ENCODE measurements at regions not wholly inside any gene's neighbourhood (a gene's known extent, or its start where the extent isn't known, plus 50 kb on each side); places are given as distances from the start of the nearest gene placed in this dataset.

DNA sequence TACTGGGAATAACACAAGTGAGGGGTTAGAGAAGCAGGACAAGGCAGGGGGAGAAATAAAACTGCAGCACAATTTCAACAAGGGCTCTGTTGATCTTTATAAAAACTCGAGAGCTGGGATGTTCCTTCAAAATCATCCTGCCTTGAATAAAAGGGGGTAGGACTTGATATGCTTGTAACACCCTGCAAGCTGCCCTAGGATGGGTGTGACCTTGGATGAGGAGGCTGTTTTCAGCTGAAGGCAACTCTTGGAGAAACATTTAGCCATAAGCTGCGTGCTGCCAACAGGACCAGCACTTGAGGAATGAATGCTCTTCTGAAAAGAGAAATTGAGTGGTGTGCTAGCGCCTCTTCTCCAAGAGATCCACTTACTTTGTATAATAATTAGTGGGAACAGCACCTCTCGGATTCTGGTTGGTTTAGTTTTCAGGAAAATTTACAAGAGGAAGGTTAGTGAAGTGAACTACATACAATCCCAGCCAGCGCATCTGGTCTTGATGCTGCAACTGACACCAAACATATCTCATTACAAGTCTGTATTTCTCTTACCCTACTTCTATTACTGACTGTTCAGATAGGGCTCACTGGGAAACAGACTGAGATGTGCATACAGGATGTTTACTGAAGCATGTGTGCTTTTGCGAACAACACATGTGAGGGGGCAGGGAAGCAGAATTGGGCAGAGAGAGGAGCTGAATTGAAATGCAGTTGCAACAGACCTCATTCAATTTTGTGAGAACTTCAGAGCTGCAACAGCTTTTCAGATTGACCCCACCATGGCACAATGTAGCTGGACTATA is 643.0 kb upstream of the GOLIM4 start:
- Histone ChIP-seq H4K91ac (ENCODE audit: insufficient read depth, low read depth, low read length) (no peak overlapping the region), H3K56ac (ENCODE audit: extremely low read depth, insufficient read depth, low read length) (no peak overlapping the region), H3K4me1 (ENCODE audit: control insufficient read depth, insufficient read depth, low read length) (no peaks in the 10 kb centered on the region), H2BK120ac (ENCODE audit: low read depth, low read length) (no peak overlapping the region), H2AK5ac (ENCODE audit: low read depth, low read length) (no peak overlapping the region), H2AK9ac (replicated peaks; ENCODE audit: low read depth, low read length, poor library complexity) (no peak overlapping the region), H2BK15ac (ENCODE audit: low read depth, low read length) (no peak overlapping the region), H4K20me1 (ENCODE audit: insufficient read depth, low read length) (no peaks in the 10 kb centered on the region), H3K18ac (ENCODE audit: low read depth, low read length) (no peak overlapping the region), H3K27ac (ENCODE audit: insufficient read depth, low read length) (no peak overlapping the region), H3K79me1 (ENCODE audit: low read depth in 1 of 2, low read length in 2 of 2) (no peaks in the 10 kb centered on the region), H3K4ac (ENCODE audit: low read depth, low read length) (no peak overlapping the region), H3K36me3 (ENCODE audit: control insufficient read depth, insufficient read depth, low read length) (no peaks in the 10 kb centered on the region), H2BK20ac (ENCODE audit: low read depth, low read length) (no peak overlapping the region), H3K14ac (replicated peaks; ENCODE audit: low read depth, low read length) (no peak overlapping the region), H2BK5ac (ENCODE audit: low read depth, low read length, poor library complexity, severe bottlenecking) (no peak overlapping the region), H3K9me1 (ENCODE audit: insufficient read depth, low read length) (no peaks in the 10 kb centered on the region), H3K23ac (ENCODE audit: low read depth, low read length) (no peak overlapping the region), H3K27me3 (ENCODE audit: control insufficient read depth, insufficient read depth, low read length) (no peaks in the 10 kb centered on the region), H4K5ac (ENCODE audit: low read depth, low read length) (no peak overlapping the region), H3K9ac (ENCODE audit: low read depth, low read length) (no peak overlapping the region), H3K4me3 (ENCODE audit: insufficient read depth, low read depth, low read length) (no peak overlapping the region), H3K4me2 (ENCODE audit: low read depth, low read length) (no peak overlapping the region), H4K8ac (ENCODE audit: low read depth in 2 of 2, low read length in 2 of 2) (no peak overlapping the region), H2AFZ (replicated peaks; ENCODE audit: low read length, poor library complexity) (no peak overlapping the region), H3K9me3 (ENCODE audit: control insufficient read depth, insufficient read depth, low read length) (no peaks in the 10 kb centered on the region)
- POLR2A ChIA-PET (ENCODE audit: unreplicated experiment): interaction anchor here (0.6 kb wide), 1 partner anchor 9 kb away, joined by 3 read pairs; no protein-coding TSS in a partner anchor
- TF ChIP-seq POLR2A (IDR thresholded peaks at IDR 0.05; ENCODE audit: low read depth, low read length) (no peak), NFE2L2 (IDR thresholded peaks at IDR 0.05; ENCODE audit: low read depth, low read length) (no peak), MAZ (IDR thresholded peaks at IDR 0.05; ENCODE audit: borderline replicate concordance, low read depth, low read length) (no peak), CHD1 (IDR thresholded peaks at IDR 0.05; ENCODE audit: low read depth, low read length) (no peak), SMC3 (IDR thresholded peaks at IDR 0.05; ENCODE audit: low read depth, low read length) (no peak), MAFK (IDR thresholded peaks at IDR 0.05; ENCODE audit: low read depth, low read length) (no peak), RFX5 (IDR thresholded peaks at IDR 0.05; ENCODE audit: low read depth, low read length) (no peak), BHLHE40 (IDR thresholded peaks at IDR 0.05; ENCODE audit: low read depth, low read length) (no peak), RAD21 (IDR thresholded peaks at IDR 0.05; ENCODE audit: low read length) (no peak), MXI1 (IDR thresholded peaks at IDR 0.05; ENCODE audit: borderline replicate concordance, low read depth, low read length) (no peak), CEBPB (IDR thresholded peaks at IDR 0.05; ENCODE audit: low read depth, low read length) (no peak), RCOR1 (IDR thresholded peaks at IDR 0.05; ENCODE audit: insufficient replicate concordance, low read length) (no peak)
- TF ChIP-seq, protein P1, sequence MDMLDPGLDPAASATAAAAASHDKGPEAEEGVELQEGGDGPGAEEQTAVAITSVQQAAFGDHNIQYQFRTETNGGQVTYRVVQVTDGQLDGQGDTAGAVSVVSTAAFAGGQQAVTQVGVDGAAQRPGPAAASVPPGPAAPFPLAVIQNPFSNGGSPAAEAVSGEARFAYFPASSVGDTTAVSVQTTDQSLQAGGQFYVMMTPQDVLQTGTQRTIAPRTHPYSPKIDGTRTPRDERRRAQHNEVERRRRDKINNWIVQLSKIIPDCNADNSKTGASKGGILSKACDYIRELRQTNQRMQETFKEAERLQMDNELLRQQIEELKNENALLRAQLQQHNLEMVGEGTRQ (IDR thresholded peaks at IDR 0.05; ENCODE audit: low read depth, low read length): no peak
- TF ChIP-seq, protein P2, sequence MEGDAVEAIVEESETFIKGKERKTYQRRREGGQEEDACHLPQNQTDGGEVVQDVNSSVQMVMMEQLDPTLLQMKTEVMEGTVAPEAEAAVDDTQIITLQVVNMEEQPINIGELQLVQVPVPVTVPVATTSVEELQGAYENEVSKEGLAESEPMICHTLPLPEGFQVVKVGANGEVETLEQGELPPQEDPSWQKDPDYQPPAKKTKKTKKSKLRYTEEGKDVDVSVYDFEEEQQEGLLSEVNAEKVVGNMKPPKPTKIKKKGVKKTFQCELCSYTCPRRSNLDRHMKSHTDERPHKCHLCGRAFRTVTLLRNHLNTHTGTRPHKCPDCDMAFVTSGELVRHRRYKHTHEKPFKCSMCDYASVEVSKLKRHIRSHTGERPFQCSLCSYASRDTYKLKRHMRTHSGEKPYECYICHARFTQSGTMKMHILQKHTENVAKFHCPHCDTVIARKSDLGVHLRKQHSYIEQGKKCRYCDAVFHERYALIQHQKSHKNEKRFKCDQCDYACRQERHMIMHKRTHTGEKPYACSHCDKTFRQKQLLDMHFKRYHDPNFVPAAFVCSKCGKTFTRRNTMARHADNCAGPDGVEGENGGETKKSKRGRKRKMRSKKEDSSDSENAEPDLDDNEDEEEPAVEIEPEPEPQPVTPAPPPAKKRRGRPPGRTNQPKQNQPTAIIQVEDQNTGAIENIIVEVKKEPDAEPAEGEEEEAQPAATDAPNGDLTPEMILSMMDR (conservative IDR thresholded peaks at IDR 0.05; ENCODE audit: low read depth, low read length): no peak
- TF ChIP-seq, protein P3, sequence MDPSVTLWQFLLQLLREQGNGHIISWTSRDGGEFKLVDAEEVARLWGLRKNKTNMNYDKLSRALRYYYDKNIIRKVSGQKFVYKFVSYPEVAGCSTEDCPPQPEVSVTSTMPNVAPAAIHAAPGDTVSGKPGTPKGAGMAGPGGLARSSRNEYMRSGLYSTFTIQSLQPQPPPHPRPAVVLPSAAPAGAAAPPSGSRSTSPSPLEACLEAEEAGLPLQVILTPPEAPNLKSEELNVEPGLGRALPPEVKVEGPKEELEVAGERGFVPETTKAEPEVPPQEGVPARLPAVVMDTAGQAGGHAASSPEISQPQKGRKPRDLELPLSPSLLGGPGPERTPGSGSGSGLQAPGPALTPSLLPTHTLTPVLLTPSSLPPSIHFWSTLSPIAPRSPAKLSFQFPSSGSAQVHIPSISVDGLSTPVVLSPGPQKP (IDR thresholded peaks at IDR 0.05; ENCODE audit: borderline replicate concordance, low read depth, low read length): no peak
- DNase-seq: no peak
- CTCF ChIA-PET: no interaction called here
- intact Hi-C loops (cut with micrococcal nuclease) (no loop called here), in situ Hi-C loops (cut with MboI; ENCODE audit: low sequenced_read_pairs) (no loop called here), dilution Hi-C loops (cut with HindIII; ENCODE audit: low sequenced_read_pairs, unreplicated experiment) (no loop called here)
- no peak for ATAC-seq (ENCODE audit: low read depth)
- no TSS peak for BruUV-seq (replicated peaks)
- 40% methylated on average over 1 of the region's 6 CpGs; no CpG with 5 or more reads in 1 of the 2 experiments for WGBS, 2 experiments (ENCODE audit: extremely low coverage in 2 of 2, insufficient read length in 1 of 2)
